ENCODE measurements at regions not wholly inside any gene's neighbourhood (a gene's known extent, or its start where the extent isn't known, plus 50 kb on each side); places are given as distances from the start of the nearest gene placed in this dataset.

DNA sequence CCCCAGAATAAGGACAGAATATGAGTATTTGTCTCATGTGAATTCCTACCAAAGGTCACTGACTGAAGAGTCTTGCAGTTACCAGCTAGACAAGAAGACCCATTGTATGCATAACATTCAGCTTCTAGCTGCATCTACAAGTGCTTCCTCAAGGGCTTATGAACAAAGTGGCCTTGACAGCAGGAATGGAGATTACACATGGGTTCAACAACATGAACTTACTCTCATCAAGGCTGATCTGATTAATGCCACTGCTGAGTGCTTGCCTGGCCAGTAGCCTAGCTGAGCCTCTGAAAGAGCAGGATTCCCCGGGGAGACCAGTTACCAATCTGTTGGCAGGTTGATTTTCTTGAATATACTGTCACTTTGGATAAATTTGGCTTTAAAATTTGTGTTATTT is 76.7 kb upstream of the CHD1 start:
- intact Hi-C loops (cut with DNase I): no loop called here
- Histone ChIP-seq H3K27me3 (no peaks in the 10 kb centered on the region), H3K36me3 (no peaks in the 10 kb centered on the region), H3K27ac (no peak overlapping the region), H3K9me3 (no peaks in the 10 kb centered on the region), H3K4me1 (no peaks in the 10 kb centered on the region), H3K4me3 (no peak overlapping the region)
- TF ChIP-seq, protein P1, sequence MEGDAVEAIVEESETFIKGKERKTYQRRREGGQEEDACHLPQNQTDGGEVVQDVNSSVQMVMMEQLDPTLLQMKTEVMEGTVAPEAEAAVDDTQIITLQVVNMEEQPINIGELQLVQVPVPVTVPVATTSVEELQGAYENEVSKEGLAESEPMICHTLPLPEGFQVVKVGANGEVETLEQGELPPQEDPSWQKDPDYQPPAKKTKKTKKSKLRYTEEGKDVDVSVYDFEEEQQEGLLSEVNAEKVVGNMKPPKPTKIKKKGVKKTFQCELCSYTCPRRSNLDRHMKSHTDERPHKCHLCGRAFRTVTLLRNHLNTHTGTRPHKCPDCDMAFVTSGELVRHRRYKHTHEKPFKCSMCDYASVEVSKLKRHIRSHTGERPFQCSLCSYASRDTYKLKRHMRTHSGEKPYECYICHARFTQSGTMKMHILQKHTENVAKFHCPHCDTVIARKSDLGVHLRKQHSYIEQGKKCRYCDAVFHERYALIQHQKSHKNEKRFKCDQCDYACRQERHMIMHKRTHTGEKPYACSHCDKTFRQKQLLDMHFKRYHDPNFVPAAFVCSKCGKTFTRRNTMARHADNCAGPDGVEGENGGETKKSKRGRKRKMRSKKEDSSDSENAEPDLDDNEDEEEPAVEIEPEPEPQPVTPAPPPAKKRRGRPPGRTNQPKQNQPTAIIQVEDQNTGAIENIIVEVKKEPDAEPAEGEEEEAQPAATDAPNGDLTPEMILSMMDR (IDR thresholded peaks at IDR 0.05): no peak
- no peak for TF ChIP-seq POLR2A (IDR thresholded peaks at IDR 0.05)
- no peak for DNase-seq
- WGBS, 2 donors: 50 to 86% methylated on average over 1 of the region's 1 CpG

DNA sequence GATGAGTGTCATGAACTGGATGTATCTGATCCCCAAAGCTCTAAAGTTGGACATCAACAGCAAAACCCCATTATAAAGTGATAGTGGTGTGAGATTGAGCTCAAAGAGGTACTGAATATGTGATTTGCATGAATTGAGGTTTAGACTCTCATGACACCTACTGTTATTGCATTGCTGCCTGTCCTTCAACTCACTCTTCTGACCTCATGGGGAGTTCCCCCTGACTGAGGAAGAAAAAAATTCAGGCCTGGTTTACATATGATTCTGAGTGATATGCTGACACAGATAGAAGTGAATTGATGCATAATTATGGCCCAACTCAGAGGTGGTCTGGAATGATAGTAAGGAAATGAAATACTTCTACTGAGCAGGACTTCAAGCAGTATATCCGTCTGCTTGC is 76.2 kb upstream of the CHD1 start:
- intact Hi-C loops (cut with DNase I): no loop called here
- no peaks in the 10 kb centered on the region for H3K9me3 ChIP-seq
- H3K4me3 ChIP-seq: no peak overlapping the region
- no peaks in the 10 kb centered on the region for H3K27me3 ChIP-seq
- no peaks in the 10 kb centered on the region for H3K36me3 ChIP-seq
- TF ChIP-seq, protein P1 (IDR thresholded peaks at IDR 0.05): no peak
- no peak for TF ChIP-seq POLR2A (IDR thresholded peaks at IDR 0.05)
- no peak for DNase-seq
- H3K4me1 ChIP-seq: no peaks in the 10 kb centered on the region
- WGBS, 2 donors: 29 to 30% methylated on average over 1 of the region's 1 CpG
- no peak overlapping the region for H3K27ac ChIP-seq

DNA sequence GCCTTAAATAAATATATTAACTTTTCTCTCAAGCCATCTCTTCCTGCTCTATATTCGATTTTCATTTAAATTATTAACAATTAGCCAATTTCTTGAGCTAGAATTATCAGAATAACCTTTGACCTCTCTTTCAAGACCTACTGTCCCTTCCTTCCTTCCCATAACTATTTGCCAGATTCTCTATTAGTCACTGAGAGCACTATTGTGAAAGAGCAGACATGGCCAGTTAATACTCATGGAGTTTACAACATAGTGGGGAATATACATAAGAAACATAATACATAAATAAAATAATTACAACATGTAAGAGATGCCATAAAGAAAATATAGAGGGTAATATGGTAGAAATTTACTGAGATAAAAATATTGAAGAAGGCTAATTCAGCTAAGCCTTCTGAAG is 72.1 kb upstream of the CHD1 start:
- WGBS, 2 donors: 65 to 76% methylated on average over 1 of the region's 1 CpG

DNA sequence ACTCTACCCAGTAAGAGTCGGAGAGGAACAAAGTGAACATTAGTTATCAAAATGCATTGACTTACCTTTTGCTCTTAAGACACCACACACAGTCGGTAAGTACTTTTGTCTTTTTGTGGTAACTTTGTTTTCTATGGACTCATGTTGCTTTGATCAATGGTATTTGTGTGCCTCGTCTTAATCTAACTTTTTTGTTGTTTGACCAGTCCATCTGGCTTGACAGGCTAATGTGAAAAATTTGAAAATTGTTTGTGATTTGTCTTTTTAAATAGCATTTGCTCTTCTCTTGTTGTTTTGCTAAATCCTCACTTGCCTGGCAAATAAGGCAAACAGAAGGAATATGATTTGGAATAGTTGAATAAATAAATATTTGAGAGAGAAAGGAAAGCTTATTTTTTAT is 71.4 kb upstream of the CHD1 start:
- Histone ChIP-seq H3K4me3 (no peak overlapping the region), H3K4me1 (peaks cover 0 to 5% (median 0%) of the 10 kb centered on the region in 3 donors), H3K27ac (no peak overlapping the region), H3K27me3 (no peaks in the 10 kb centered on the region), H3K36me3 (no peaks in the 10 kb centered on the region), H3K9me3 (no peaks in the 10 kb centered on the region)
- intact Hi-C loops (cut with DNase I): no loop called here
- no peak for DNase-seq
- WGBS, 2 donors: 61 to 65% methylated on average over 3 of the region's 3 CpGs
- no peak for TF ChIP-seq POLR2A (IDR thresholded peaks at IDR 0.05)
- TF ChIP-seq, protein P1 (IDR thresholded peaks at IDR 0.05): no peak

More for the DNA sequence above, 72.1 kb upstream of the CHD1 start:
- Histone ChIP-seq H3K4me3 (no peak overlapping the region), H3K4me1 (peaks cover 0 to 5% (median 0%) of the 10 kb centered on the region in 3 donors), H3K27me3 (no peaks in the 10 kb centered on the region), H3K27ac (no peak overlapping the region), H3K36me3 (no peaks in the 10 kb centered on the region), H3K9me3 (no peaks in the 10 kb centered on the region)
- intact Hi-C loops (cut with DNase I): no loop called here
- DNase-seq: no peak
- TF ChIP-seq, protein P1 (IDR thresholded peaks at IDR 0.05): no peak
- TF ChIP-seq POLR2A (IDR thresholded peaks at IDR 0.05): no peak

DNA sequence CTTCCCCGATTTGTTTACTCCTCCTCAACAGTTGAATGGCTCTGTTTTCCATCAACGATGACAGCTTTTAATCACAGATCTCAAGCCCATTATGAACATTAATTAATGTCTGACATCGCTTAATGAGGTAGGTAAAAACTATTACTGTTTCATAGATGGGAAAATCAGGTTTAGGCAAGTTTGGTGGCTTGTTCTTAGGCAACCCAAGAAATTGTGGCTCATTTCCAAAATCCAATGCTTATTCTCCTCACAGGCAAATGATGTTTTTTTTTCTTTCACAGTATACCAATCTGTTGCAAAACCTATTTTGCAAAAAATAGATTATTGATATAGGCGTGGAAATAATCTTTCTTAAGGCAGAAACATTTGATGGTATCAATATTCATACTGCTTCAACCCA is 70.8 kb upstream of the CHD1 start:
- no peak for DNase-seq
- no peaks in the 10 kb centered on the region for H3K9me3 ChIP-seq
- H3K36me3 ChIP-seq: no peaks in the 10 kb centered on the region
- 38 to 47% methylated on average over 4 of the region's 4 CpGs for WGBS, 2 donors
- H3K4me1 ChIP-seq: peaks cover 0 to 5% (median 0%) of the 10 kb centered on the region in 3 donors
- intact Hi-C loops (cut with DNase I): no loop called here
- no peak overlapping the region for H3K27ac ChIP-seq
- H3K27me3 ChIP-seq: no peaks in the 10 kb centered on the region
- TF ChIP-seq, protein P1 (IDR thresholded peaks at IDR 0.05): no peak
- no peak for TF ChIP-seq POLR2A (IDR thresholded peaks at IDR 0.05)
- no peak overlapping the region for H3K4me3 ChIP-seq

All from esophagus squamous epithelium (tissue), 5 donors.